A673 (cell line): ENCODE measurements at regions not wholly inside any gene's neighbourhood (a gene's known extent, or its start where the extent isn't known, plus 50 kb on each side); places are given as distances from the start of the nearest gene placed in this dataset.

Source experiments
- CTCF ChIP-seq: fragments of 300-800, 200-600 bp; sonication (generic); conservative IDR thresholded peaks from 2 replicates; pipeline ENCODE4 v1.5.1; 2017; ENCODE audit warnings: low read depth, mild to moderate bottlenecking, antibody characterized with exemption, low read length, moderate library complexity, mixed read lengths
- EZH2 ChIP-seq: fragments of 200-600 bp; sonication (generic); IDR thresholded peaks from 2 replicates; pipeline ENCODE4 v1.6.1; 2017; ENCODE audit warnings: borderline replicate concordance, low read depth, mild to moderate bottlenecking, mixed read lengths, antibody characterized with exemption, low read length; ENCODE audit not compliant: poor library complexity, severe bottlenecking

DNA sequence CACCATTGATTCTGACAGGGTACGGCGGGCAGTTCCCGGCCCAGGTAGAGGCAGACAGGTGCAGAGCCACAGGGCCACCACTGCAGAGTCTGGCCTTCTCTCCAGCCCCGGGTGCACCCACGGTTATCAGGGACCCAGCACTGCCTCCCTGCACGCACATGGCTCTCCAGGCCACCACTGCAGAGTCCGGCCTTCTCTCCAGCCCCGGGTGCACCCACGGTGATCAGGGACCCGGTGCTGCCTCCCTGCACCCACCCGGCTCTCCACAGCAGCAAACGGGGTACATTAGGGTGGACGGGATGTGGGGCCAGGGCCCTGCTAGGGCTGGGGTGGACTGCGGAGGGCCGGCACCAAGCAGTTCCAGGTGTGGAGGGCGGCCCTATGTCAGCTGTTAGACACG lies 272.9 kb downstream of the BRD1 start:
- TF ChIP-seq CTCF (no peak), EZH2 (no peak)
